Activated T-helper 1 cell treated with anti-CD3 and anti-CD28 coated beads, Interleukin-12 subunit alpha, Interleukin-12 subunit beta, Interleukin-2, Interleukin-4 antibody, amounts not matched to agents 30 ng/mL and 10 ng/mL and 1 ng/mL, durations not matched to agents 14 hours and 24 hours and 36 hours (primary cell): ENCODE measurements at regions not wholly inside any gene's neighbourhood (a gene's known extent, or its start where the extent isn't known, plus 50 kb on each side); places are given as distances from the start of the nearest gene placed in this dataset.
"Not testable (repeated sequence)": the region's sequence is repeated elsewhere in the genome, so short reads cannot be mapped to it uniquely, and the experiment has no call there.

ENCODE experiments used
- DNase-seq: peaks from one replicate; pipeline ENCODE4 v3.0.0; 2021; ENCODE audit warnings: low spot score
- H3K27ac Mint-ChIP-seq: one replicate; pipeline ENCODE4 v1.8.0; 2021; ENCODE audit warnings: mild to moderate bottlenecking, mixed read lengths
- H3K27me3 Mint-ChIP-seq: one replicate; pipeline ENCODE4 v1.8.0; 2022; ENCODE audit warnings: mild to moderate bottlenecking, moderate library complexity, mixed read lengths; ENCODE audit not compliant: insufficient read depth
- H3K36me3 Mint-ChIP-seq: one replicate; pipeline ENCODE4 v1.8.0; 2021; ENCODE audit warnings: low read depth, mixed read lengths
- H3K4me1 Mint-ChIP-seq: one replicate; pipeline ENCODE4 v1.8.0; 2021; ENCODE audit warnings: low read depth, mixed read lengths
- H3K4me3 Mint-ChIP-seq: one replicate; pipeline ENCODE4 v1.8.0; 2021; ENCODE audit warnings: mild to moderate bottlenecking, moderate library complexity, mixed read lengths
- H3K9me3 Mint-ChIP-seq: one replicate; pipeline ENCODE4 v1.8.0; 2021; ENCODE audit warnings: mixed read lengths
- intact Hi-C: fragments of 100-400 bp; cut with micrococcal nuclease; formaldehyde crosslinking; loops from one replicate; pipeline ENCODE4 v1.15.1; 2024

DNA sequence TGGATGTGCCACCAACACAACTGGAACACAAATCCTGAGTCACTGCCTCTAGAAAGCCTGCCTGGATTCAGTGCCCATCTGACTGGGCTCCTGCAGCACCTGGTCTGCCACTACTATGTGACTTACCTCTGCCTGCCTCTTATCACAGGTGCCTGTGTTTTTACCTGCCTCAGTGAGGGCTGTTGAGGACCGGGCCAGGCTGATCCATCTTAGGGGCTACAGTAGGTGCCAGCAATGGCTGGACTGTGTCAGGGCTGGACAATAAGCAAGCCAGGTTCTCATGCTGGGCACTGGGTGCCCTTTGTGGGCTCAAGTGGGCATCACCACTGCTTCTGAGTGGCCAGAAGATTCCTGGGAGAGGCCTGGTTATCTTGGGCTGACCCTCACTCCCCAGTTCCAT is 948.6 kb upstream of the TPTE start:
- H3K27ac Mint-ChIP-seq, H3K27me3 Mint-ChIP-seq, H3K4me3 Mint-ChIP-seq, H3K9me3 Mint-ChIP-seq, H3K36me3 Mint-ChIP-seq, H3K4me1 Mint-ChIP-seq, DNase-seq, intact Hi-C loops: not testable (repeated sequence)

DNA sequence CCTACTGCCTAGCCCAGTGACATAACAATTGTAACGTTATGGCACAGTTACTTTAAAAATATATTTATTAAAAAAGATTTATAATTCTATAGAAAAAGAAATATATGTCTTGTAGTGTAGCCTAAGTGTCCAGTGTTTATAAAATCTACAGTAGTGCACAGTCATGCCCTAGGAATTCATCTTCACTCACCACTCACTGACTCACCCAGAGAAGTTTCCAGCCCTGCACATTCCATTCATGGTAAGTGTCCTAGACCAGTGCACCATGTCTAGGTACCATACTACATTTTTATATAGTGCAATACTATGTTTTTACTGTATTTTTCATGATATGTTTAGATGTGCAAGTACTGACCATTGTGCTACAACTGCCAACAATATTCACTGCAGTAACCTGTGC is 947.9 kb upstream of the TPTE start:
- H3K27ac Mint-ChIP-seq, H3K27me3 Mint-ChIP-seq, H3K4me1 Mint-ChIP-seq, H3K9me3 Mint-ChIP-seq, H3K4me3 Mint-ChIP-seq, intact Hi-C loops, H3K36me3 Mint-ChIP-seq, DNase-seq: not testable (repeated sequence)

DNA sequence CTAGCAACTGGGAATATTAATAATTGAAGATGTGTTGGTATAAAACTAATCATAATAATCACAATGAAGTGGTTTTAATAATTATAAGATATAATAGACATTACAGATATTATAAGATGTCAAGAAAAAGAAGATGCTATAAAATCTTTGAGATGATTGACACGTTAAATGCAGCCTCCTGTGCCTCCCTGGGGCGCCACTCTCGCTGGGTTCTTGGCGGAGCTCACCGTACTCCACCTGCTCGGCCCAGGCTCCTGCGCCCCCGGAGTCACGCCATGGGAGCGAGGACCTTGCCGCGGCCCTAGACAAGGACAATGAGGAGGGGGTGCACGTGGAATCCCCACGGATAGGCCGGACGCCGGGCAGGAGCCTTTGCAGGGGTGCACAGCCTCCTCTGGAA is 942.1 kb upstream of the TPTE start:
- H3K9me3 Mint-ChIP-seq, intact Hi-C loops, H3K36me3 Mint-ChIP-seq, H3K27ac Mint-ChIP-seq, DNase-seq, H3K4me1 Mint-ChIP-seq, H3K4me3 Mint-ChIP-seq, H3K27me3 Mint-ChIP-seq: not testable (repeated sequence)

DNA sequence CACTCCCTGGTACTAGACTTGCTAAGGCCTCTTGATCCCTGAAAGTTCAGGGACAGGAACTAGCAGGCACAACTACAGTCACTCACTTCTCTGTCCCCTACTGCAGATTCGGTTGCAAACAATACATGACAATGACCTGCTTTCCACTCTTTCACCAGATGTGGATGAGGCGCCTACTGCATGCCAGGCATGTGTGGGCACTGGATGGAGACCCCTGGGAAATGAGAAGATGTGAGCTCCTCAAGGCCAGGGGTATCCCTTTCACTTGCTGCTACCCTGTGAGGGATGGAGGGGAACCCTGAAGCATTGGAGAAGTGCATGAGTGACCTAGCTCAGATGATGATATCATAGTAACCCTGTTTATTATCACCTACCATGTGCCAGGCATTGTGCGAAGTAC is 933.4 kb upstream of the TPTE start:
- H3K4me1 Mint-ChIP-seq, H3K27ac Mint-ChIP-seq, DNase-seq, H3K27me3 Mint-ChIP-seq, H3K36me3 Mint-ChIP-seq, H3K4me3 Mint-ChIP-seq, intact Hi-C loops, H3K9me3 Mint-ChIP-seq: not testable (repeated sequence)

DNA sequence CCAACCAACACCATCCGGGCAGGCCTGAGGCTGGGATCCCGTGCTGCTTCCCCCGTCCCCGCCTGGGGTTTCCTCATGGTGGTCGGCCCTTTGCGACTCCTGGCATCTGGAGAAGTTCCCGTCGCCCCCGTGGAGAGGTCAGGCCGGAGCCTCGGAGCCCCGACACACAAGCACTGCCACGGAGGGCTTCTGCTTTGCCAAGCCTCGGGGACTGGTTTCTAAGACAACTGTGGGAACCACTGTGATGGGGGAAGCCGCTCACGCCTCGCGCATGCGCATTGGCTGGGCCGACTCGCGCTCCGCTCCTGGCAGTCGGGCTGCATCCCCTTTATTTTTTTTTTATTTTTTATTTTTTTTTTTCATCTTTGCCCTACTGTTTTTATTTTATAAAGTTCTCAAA is 928.8 kb upstream of the TPTE start:
- H3K27me3 Mint-ChIP-seq, H3K27ac Mint-ChIP-seq, H3K4me3 Mint-ChIP-seq, H3K4me1 Mint-ChIP-seq, intact Hi-C loops, H3K9me3 Mint-ChIP-seq, DNase-seq, H3K36me3 Mint-ChIP-seq: not testable (repeated sequence)

DNA sequence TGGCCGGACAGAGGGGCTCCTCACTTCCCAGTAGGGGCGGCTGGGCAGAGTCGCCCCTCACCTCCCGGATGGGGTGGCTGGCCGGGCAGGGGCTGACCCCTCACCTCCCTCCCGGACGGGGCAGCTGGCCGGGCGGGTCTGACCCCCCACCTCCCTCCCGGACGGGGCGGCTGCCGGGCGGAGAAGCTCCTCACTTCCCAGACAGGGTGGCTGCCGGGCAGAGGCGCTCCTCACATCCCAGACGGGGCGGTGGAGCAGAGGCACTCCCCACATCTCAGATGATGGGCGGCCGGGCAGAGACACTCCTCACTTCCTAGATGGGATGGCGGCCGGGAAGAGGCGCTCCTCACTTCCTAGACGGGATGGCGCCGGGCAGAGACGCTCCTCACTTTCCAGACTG is 927.7 kb upstream of the TPTE start:
- H3K4me3 Mint-ChIP-seq, H3K4me1 Mint-ChIP-seq, intact Hi-C loops, H3K27me3 Mint-ChIP-seq, H3K9me3 Mint-ChIP-seq, H3K27ac Mint-ChIP-seq, DNase-seq, H3K36me3 Mint-ChIP-seq: not testable (repeated sequence)

DNA sequence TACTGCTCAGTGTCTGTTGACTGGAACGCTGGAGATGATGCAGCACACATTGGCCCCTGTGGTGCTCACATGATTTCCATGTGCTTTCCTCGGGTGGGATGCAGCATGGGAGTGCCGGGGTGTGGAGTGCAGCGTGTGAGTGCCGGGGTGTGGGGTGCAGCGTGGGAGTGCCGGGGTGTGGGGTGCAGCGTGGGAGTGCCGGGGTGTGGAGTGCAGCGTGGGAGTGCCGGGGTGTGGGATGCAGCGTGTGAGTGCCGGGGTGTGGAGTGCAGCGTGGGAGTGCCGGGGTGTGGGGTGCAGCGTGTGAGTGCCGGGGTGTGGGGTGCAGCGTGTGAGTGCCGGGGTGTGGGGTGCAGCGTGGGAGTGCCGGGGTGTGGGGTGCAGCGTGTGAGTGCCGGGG is 907.4 kb upstream of the TPTE start:
- intact Hi-C loops, H3K27me3 Mint-ChIP-seq, DNase-seq, H3K4me3 Mint-ChIP-seq, H3K27ac Mint-ChIP-seq, H3K36me3 Mint-ChIP-seq, H3K4me1 Mint-ChIP-seq, H3K9me3 Mint-ChIP-seq: not testable (repeated sequence)

DNA sequence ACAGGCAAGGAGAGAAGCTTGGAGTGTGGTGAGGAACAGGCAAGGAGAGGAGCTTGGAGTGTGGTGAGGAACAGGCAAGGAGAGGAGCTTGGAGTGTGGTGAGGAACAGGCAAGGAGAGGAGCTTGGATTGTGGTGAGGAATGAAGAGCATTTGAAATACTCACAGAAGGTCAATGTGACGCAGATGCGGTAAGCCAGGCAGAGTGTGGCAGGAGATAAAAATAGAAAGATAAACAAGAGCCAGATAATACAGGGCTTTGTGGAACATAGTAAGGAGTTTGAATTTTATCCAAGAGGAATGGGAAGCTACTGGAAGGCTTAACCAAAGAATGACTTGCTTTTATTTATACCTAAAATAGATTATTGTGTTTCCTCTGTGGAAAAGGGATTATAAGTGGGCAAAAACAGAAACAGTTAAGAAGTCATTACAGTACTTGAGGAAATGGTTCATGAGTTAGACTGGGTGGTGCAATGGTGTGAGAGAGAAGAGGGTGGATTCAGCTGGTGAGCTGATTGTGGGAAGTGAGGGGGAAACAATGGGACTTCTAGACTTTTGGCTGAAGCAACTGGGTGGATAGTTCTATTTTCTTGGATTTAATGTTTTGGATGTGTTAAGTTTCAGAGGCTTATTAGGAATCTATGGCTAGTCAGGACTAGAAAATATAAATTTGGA is 900.1 kb upstream of the TPTE start:
- H3K27ac Mint-ChIP-seq, H3K36me3 Mint-ChIP-seq, DNase-seq, H3K4me3 Mint-ChIP-seq, H3K27me3 Mint-ChIP-seq, H3K9me3 Mint-ChIP-seq, intact Hi-C loops, H3K4me1 Mint-ChIP-seq: not testable (repeated sequence)

DNA sequence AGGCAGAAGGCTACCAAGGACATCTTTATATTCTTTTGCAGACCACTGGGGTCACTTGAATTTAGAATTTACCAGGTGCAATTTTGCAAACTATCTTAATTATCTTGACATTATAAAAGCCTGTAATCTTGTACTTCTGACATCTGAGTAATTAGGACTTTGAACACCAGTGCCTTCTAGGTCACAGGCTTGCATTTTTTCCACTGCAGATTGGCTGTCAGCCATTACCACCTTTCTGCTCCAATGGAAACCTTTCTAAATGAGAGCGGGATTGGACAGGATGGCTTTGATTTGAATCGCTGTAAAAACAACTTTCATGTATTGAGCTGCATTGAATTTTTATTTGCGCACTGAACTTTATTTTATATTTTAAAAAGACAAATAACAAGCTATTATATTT is 893.3 kb upstream of the TPTE start:
- H3K9me3 Mint-ChIP-seq, intact Hi-C loops, H3K27me3 Mint-ChIP-seq, H3K4me1 Mint-ChIP-seq, H3K27ac Mint-ChIP-seq, H3K36me3 Mint-ChIP-seq, H3K4me3 Mint-ChIP-seq, DNase-seq: not testable (repeated sequence)

DNA sequence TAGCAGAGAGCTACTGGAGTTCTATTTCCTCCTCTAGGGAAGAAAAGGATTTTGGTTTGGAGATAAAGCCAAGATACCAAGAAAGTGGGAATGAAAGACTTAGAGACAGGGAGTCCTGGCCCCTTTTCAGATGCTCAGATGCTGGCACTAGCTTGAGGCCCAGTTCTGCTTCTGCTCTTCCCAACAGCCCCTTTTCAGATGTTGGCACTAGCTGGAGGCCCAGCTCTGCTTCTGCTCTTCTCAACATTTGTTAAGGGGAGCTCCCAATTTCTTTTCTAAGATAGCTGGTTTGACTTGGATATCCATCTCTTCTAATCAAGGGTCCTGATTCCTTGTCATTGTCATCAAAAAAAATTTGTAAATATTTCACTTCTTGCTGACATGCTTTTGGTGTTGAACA is 874.0 kb upstream of the TPTE start:
- H3K36me3 Mint-ChIP-seq, H3K4me3 Mint-ChIP-seq, intact Hi-C loops, H3K27me3 Mint-ChIP-seq, H3K4me1 Mint-ChIP-seq, DNase-seq, H3K27ac Mint-ChIP-seq: not testable (repeated sequence)
- H3K9me3 Mint-ChIP-seq: peaks cover 29% of the 10 kb centered on the region

DNA sequence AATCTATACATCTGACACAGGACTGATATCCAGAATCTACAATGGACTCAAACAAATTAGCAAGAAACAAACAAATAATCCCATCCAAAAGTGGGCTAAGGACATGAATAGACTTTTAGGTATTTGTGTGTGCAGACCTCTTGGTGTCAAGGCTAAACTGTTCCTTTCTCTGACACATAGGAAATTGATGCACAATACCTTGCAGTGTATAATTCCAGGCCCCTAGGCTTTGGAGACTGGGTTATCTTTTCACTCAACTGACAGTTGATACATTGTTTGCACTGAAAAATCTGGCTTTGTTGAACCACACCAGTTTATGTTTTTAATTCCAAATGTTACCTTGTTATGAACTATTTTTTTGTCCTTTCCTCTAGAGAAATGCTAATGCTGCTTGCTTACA is 873.1 kb upstream of the TPTE start:
- H3K9me3 Mint-ChIP-seq: peaks cover 29% of the 10 kb centered on the region
- H3K27ac Mint-ChIP-seq, H3K4me1 Mint-ChIP-seq, H3K4me3 Mint-ChIP-seq, DNase-seq, H3K36me3 Mint-ChIP-seq, intact Hi-C loops, H3K27me3 Mint-ChIP-seq: not testable (repeated sequence)

DNA sequence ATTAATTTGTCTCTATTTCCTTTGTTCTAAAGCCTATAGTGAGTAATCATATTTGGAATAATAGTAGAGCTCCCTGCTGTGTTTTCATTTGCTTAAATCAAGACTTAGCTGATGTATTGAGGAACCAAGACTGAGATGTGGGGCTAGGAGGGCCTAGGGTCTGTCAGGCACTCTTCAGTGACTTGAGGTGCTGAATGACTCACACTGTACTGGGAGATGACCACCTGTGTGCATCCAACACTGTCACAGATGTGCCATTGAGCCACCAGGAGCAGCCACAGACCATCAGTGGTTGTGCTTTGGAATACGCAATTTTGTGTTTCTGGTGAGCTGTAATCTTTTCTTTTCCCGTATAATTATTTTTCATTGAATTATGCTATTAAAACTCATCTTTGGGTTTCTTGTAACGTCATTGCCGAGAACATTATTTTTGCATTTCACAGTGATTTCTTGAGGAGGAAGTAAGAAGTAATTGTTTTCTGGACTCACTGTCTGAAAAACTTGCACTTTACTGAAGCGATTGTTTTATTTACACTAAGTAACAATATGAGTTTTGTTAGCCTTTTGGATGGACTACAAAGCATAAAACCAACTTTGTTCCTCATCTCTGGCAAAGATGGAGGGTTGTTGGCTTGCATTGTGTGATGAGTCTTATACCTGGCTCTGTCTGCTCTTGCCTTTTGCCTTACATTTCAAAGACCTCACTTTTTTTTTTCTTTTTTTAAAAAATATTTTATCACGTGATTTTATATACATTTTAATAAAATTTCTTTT is 872.2 kb upstream of the TPTE start:
- H3K4me3 Mint-ChIP-seq, H3K27me3 Mint-ChIP-seq, H3K4me1 Mint-ChIP-seq, H3K36me3 Mint-ChIP-seq, DNase-seq, H3K27ac Mint-ChIP-seq, intact Hi-C loops: not testable (repeated sequence)
- H3K9me3 Mint-ChIP-seq: peaks cover 29% of the 10 kb centered on the region

DNA sequence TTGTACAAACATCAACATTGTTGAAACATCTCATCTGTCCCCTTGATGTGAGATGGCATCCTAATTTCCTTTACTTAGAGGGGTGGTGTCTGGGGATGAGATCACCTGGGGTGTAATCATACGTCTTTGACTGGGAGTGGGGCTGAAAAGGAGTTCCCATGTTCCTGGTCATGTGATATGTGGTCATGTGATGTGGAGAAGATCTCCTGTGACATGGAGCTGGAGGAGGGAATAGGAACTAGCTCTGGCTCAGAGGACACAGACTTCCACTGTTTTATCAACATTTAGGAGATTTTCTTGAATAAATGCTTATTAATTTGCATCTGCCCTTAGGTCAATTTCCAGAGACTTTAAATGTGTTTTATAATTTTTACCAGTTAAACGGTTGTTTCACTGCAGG is 868.6 kb upstream of the TPTE start:
- H3K4me1 Mint-ChIP-seq, H3K4me3 Mint-ChIP-seq, H3K27ac Mint-ChIP-seq, H3K36me3 Mint-ChIP-seq, DNase-seq, intact Hi-C loops, H3K27me3 Mint-ChIP-seq: not testable (repeated sequence)
- peaks cover 30% of the 10 kb centered on the region for H3K9me3 Mint-ChIP-seq

DNA sequence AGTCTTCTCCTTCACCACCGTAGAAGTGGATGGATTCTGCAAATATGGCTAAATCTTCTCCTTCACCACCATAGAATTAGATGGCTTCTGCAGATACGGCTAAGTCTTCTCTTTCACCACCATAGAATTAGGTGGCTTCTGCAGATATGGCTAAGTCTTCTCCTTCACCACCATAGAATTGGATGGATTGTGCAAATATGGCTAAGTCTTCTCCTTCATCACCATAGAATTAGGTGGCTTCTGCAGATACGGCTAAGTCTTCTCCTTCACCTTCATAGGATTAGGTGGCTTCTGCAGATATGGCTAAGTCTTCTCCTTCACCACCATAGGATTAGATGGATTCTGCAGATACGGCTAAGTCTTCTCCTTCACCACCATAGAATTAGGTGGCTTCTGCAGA is 866.2 kb upstream of the TPTE start:
- intact Hi-C loops, H3K27ac Mint-ChIP-seq, H3K27me3 Mint-ChIP-seq, H3K4me3 Mint-ChIP-seq, H3K36me3 Mint-ChIP-seq, H3K4me1 Mint-ChIP-seq, DNase-seq: not testable (repeated sequence)
- peaks cover 24% of the 10 kb centered on the region for H3K9me3 Mint-ChIP-seq
